ENCODE measurements at regions not wholly inside any gene's neighbourhood (a gene's known extent, or its start where the extent isn't known, plus 50 kb on each side); places are given as distances from the start of the nearest gene placed in this dataset.

DNA sequence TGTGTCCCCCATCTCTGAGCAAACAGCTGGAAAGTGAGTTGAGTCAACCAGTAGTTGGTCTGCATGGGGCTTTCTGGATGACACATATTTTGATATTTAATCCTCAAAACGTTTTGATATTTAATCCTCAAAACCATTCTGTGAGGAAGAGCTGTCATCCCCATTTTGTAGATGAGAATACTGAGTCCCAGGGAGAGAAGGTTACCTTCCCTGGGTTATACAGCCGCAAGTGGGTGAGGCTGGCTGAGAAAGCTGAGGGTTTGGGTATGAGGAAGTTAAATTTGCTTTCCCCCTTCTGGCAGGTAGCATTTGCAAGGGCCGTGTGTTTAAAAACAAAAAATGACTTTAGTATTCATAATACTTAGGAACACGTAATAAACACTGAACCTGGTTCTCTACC is 447.2 kb downstream of the XYLT1 start:
- Histone ChIP-seq H3K4me1 (ENCODE audit: low read length) (peaks cover 27% of the 10 kb centered on the region), H3K9me3 (replicated peaks; ENCODE audit: insufficient read depth, low read length) (no peaks in the 10 kb centered on the region), H3K79me2 (ENCODE audit: low read length) (no peaks in the 10 kb centered on the region), H3K9ac (ENCODE audit: low read length) (no peak overlapping the region), H3F3A (ENCODE audit: insufficient read depth, low read length) (peaks cover 10% of the 10 kb centered on the region), H3K4me2 (ENCODE audit: low read depth, low read length) (no peak overlapping the region), H3K27ac (ENCODE audit: low read length) (no peak overlapping the region), H3K27me3 (replicated peaks; ENCODE audit: insufficient read depth, low read length) (no peaks in the 10 kb centered on the region), H3K9me2 (replicated peaks; ENCODE audit: insufficient read depth, low read length) (no peaks in the 10 kb centered on the region), H3K36me3 (replicated peaks; ENCODE audit: insufficient read depth, low read length) (no peaks in the 10 kb centered on the region), H4K20me1 (ENCODE audit: insufficient read depth, low read length) (no peaks in the 10 kb centered on the region), H2AFZ (ENCODE audit: low read length) (no peak overlapping the region), H3K4me3 (ENCODE audit: low read length) (no peak overlapping the region)
- no peak for DNase-seq
- no peak for TF ChIP-seq EZH2phosphoT487 (IDR thresholded peaks at IDR 0.05; ENCODE audit: low read length)
- TF ChIP-seq, protein P1, sequence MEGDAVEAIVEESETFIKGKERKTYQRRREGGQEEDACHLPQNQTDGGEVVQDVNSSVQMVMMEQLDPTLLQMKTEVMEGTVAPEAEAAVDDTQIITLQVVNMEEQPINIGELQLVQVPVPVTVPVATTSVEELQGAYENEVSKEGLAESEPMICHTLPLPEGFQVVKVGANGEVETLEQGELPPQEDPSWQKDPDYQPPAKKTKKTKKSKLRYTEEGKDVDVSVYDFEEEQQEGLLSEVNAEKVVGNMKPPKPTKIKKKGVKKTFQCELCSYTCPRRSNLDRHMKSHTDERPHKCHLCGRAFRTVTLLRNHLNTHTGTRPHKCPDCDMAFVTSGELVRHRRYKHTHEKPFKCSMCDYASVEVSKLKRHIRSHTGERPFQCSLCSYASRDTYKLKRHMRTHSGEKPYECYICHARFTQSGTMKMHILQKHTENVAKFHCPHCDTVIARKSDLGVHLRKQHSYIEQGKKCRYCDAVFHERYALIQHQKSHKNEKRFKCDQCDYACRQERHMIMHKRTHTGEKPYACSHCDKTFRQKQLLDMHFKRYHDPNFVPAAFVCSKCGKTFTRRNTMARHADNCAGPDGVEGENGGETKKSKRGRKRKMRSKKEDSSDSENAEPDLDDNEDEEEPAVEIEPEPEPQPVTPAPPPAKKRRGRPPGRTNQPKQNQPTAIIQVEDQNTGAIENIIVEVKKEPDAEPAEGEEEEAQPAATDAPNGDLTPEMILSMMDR (IDR thresholded peaks at IDR 0.05; ENCODE audit: low read length) = no peak
- no peak for TF ChIP-seq EZH2 (optimal IDR thresholded peaks at IDR 0.05; ENCODE audit: low read depth, low read length)

DNA sequence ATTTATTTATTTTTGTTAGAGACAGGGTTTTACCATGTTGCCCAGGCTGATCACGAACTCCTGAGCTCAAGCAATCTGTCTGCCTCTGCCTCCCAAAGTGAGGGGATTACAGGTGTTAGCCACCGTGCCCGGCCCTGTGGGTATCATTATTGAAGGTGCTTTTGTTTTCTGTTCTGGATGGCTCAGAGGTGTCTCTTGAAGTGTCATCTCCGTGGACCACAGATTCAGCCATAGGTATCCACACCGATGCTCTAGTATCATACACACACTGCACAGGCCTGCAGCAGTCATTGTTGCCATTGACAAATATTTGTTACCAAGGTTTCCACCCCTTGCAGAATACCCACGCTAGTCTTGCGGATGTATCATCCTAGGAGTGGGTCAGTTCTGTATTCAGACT is 446.2 kb downstream of the XYLT1 start:
- Histone ChIP-seq H3F3A (ENCODE audit: insufficient read depth, low read length) (peaks cover 10% of the 10 kb centered on the region), H3K27ac (ENCODE audit: low read length) (no peak overlapping the region), H4K20me1 (ENCODE audit: insufficient read depth, low read length) (no peaks in the 10 kb centered on the region), H3K36me3 (replicated peaks; ENCODE audit: insufficient read depth, low read length) (no peaks in the 10 kb centered on the region), H3K9me2 (replicated peaks; ENCODE audit: insufficient read depth, low read length) (no peaks in the 10 kb centered on the region), H2AFZ (ENCODE audit: low read length) (no peak overlapping the region), H3K4me3 (ENCODE audit: low read length) (no peak overlapping the region), H3K9ac (ENCODE audit: low read length) (no peak overlapping the region), H3K9me3 (replicated peaks; ENCODE audit: insufficient read depth, low read length) (no peaks in the 10 kb centered on the region), H3K4me1 (ENCODE audit: low read length) (peaks cover 27% of the 10 kb centered on the region), H3K79me2 (ENCODE audit: low read length) (no peaks in the 10 kb centered on the region), H3K4me2 (ENCODE audit: low read depth, low read length) (no peak overlapping the region), H3K27me3 (replicated peaks; ENCODE audit: insufficient read depth, low read length) (no peaks in the 10 kb centered on the region)
- TF ChIP-seq, protein P1 (IDR thresholded peaks at IDR 0.05; ENCODE audit: low read length) = no peak
- TF ChIP-seq EZH2phosphoT487 (IDR thresholded peaks at IDR 0.05; ENCODE audit: low read length) (no peak), EZH2 (optimal IDR thresholded peaks at IDR 0.05; ENCODE audit: low read depth, low read length) (no peak)
- no peak for DNase-seq

DNA sequence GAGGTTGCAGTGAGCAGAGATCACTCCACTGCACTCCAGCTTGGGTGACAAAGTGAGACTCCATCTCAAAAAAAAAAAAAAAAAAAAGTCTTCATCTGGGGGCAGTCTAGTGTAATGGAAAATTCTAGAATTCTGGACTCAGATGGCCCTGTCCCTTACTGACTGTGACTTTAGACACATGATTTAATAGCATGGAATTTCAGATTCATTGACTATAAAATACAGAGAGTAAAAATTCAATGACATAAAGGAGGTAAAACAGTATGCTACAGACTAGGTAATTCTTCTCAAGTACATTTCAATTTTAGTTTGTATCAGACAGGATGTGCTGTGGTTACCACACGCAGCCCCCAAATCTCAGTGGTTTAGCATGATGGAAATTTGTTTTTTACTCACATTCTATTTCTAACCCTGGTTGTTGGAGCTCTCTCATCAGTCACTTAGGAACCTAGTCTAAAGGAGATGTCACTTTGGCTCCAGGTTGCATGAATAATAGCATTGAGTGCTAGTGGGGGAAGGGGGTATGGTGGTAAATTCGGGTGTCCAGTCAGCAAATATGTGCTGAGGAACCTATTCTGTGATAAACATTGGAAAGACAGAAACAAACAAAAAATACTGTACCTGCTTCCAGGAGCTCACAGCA is 444.0 kb downstream of the XYLT1 start:
- no peaks in the 10 kb centered on the region for H3K79me2 ChIP-seq (ENCODE audit: low read length)
- 0 out of 2 replicates have a peak overlapping the region, but pooled peaks have one; percentile 6 for H3K4me3 ChIP-seq (ENCODE audit: low read length)
- H3K4me1 ChIP-seq (ENCODE audit: low read length) = peaks cover 27% of the 10 kb centered on the region
- DNase-seq = peak; percentile 84
- no peak for TF ChIP-seq EZH2phosphoT487 (IDR thresholded peaks at IDR 0.05; ENCODE audit: low read length)
- no peak for TF ChIP-seq EZH2 (optimal IDR thresholded peaks at IDR 0.05; ENCODE audit: low read depth, low read length)
- TF ChIP-seq, protein P1 (IDR thresholded peaks at IDR 0.05; ENCODE audit: low read length) = no peak
- peak overlapping the region; percentile 44; the same call in 1 of the 2 replicates for H3K27ac ChIP-seq (ENCODE audit: low read length)
- H3F3A ChIP-seq (ENCODE audit: insufficient read depth, low read length) = peaks cover 10% of the 10 kb centered on the region
- peak overlapping the region; percentile 53 for H3K4me2 ChIP-seq (ENCODE audit: low read depth, low read length)
- no peaks in the 10 kb centered on the region for H3K9me2 ChIP-seq (replicated peaks; ENCODE audit: insufficient read depth, low read length)
- no peak overlapping the region for H2AFZ ChIP-seq (ENCODE audit: low read length)
- H3K9me3 ChIP-seq (replicated peaks; ENCODE audit: insufficient read depth, low read length) = no peaks in the 10 kb centered on the region
- H3K27me3 ChIP-seq (replicated peaks; ENCODE audit: insufficient read depth, low read length) = no peaks in the 10 kb centered on the region
- no peak overlapping the region for H3K9ac ChIP-seq (ENCODE audit: low read length)
- H3K36me3 ChIP-seq (replicated peaks; ENCODE audit: insufficient read depth, low read length) = no peaks in the 10 kb centered on the region
- H4K20me1 ChIP-seq (ENCODE audit: insufficient read depth, low read length) = no peaks in the 10 kb centered on the region
